ENCODE measurements at regions not wholly inside any gene's neighbourhood (a gene's known extent, or its start where the extent isn't known, plus 50 kb on each side); places are given as distances from the start of the nearest gene placed in this dataset.

DNA sequence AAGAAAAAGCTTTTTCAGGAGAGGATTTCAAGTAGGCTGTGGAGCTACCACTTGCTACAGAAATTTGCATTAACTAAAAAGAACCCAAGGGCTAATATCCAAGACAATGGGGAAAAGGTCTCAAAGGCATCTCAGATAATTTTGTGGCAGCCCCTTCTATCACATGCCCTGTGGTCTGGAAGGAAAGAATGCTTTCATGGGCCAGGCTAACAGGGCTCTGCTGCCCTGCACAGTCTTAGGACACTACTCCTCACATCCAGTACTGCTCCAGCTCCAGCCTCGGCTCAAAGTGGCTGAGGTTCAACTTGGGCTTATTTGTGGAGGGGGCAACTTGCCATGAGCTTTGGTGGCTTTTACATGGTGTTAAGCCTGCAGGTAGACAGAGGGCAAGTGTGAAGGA, 1150.3 kb downstream of the CNTNAP5 start:
- WGBS, 3 donors = 54 to 81% (median 65%) methylated on average over 1 of the region's 1 CpG
- intact Hi-C loops (cut with DNase I) = no loop called here

DNA sequence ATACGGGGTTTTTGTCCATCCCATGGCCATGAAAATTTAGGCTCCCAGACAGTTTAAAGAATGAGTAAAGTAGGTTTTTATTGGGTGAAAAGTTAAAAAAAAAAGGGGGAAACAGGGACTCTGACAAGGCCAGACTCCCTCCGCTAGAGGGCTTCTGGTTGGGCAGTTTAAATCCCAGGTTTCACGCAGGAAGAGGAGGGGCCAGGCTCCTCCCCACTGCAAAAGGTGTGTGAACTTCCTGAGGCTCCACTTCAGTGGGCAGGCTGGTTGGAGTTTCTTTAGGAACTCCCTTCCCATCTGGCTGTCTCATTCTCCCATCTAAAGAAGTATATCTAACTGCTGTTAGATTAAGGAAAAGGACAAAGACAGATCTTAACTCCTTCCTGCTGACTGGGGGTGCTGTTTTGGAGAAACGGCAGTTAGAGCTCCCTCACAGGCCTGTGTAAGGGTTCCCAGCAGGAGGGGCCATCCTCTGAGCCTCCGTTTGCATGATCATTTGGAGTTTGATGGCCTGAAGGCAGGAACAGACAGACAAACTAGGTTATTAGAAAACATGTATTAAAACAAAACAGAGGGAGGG, 1160.7 kb downstream of the CNTNAP5 start:
- DNase-seq = no peak
- 61 to 69% (median 66%) methylated on average over 5 of the region's 5 CpGs for WGBS, 3 donors
- no peaks in the 10 kb centered on the region for H3K9me3 ChIP-seq
- H3K27ac ChIP-seq = no peak overlapping the region
- TF ChIP-seq EP300 (IDR thresholded peaks at IDR 0.05) (no peak), CTCF (IDR thresholded peaks at IDR 0.05) (no peak)
- intact Hi-C loops (cut with DNase I) = no loop called here
- no peaks in the 10 kb centered on the region for H3K27me3 ChIP-seq
- H3K4me1 ChIP-seq (ENCODE audit: insufficient read depth) = no peaks in the 10 kb centered on the region
- no peaks in the 10 kb centered on the region for H3K36me3 ChIP-seq
- no peak overlapping the region for H3K4me3 ChIP-seq

More for the DNA sequence above, 1150.3 kb downstream of the CNTNAP5 start:
- Histone ChIP-seq H3K4me3 (no peak overlapping the region), H3K4me1 (ENCODE audit: insufficient read depth) (no peaks in the 10 kb centered on the region), H3K27ac (no peak overlapping the region), H3K9me3 (no peaks in the 10 kb centered on the region), H3K36me3 (no peaks in the 10 kb centered on the region), H3K27me3 (no peaks in the 10 kb centered on the region)
- DNase-seq = no peak
- no peak for TF ChIP-seq POLR2A (IDR thresholded peaks at IDR 0.05)
- TF ChIP-seq CTCF (IDR thresholded peaks at IDR 0.05) = no peak

GRCh38 chr2:125207431-125207830, 1182.3 kb downstream of the CNTNAP5 start:
- intact Hi-C loops (cut with DNase I) = no loop called here
- H3K4me1 ChIP-seq (ENCODE audit: insufficient read depth) = no peaks in the 10 kb centered on the region
- TF ChIP-seq EP300 (IDR thresholded peaks at IDR 0.05) (no peak), CTCF (IDR thresholded peaks at IDR 0.05) (no peak), POLR2A (IDR thresholded peaks at IDR 0.05) (no peak)
- no peaks in the 10 kb centered on the region for H3K36me3 ChIP-seq
- no peaks in the 10 kb centered on the region for H3K27me3 ChIP-seq
- WGBS, 3 donors = 80 to 87% (median 85%) methylated on average over 3 of the region's 3 CpGs
- no peaks in the 10 kb centered on the region for H3K9me3 ChIP-seq
- H3K4me3 ChIP-seq = no peak overlapping the region
- H3K27ac ChIP-seq = no peak overlapping the region
- no peak for DNase-seq

DNA sequence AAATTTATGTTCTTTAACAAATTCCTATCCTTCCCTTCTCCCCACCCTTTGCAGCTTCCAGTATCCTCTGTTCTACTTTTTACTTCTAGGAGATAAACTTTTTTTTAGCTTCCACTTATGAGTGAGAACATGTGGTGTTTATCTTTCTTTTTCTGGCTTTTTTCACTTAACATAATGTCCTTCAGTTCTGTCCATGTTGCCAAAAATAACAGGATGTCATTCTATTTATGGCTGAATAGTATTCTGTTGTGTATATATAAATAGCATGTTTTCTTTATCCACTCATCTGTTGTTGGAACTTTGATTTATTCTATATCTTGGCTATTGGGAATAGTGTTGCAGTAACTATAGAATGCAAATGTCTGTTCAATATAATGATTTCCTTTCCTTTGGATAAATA, 1191.2 kb downstream of the CNTNAP5 start:
- H3K27ac ChIP-seq = no peak overlapping the region
- H3K36me3 ChIP-seq = no peaks in the 10 kb centered on the region
- H3K27me3 ChIP-seq = no peaks in the 10 kb centered on the region
- no peak for TF ChIP-seq CTCF (IDR thresholded peaks at IDR 0.05)
- TF ChIP-seq POLR2A (IDR thresholded peaks at IDR 0.05) = no peak
- TF ChIP-seq EP300 (IDR thresholded peaks at IDR 0.05) = no peak
- H3K4me3 ChIP-seq = no peak overlapping the region
- DNase-seq = no peak
- no peaks in the 10 kb centered on the region for H3K9me3 ChIP-seq
- intact Hi-C loops (cut with DNase I) = no loop called here
- H3K4me1 ChIP-seq (ENCODE audit: insufficient read depth) = no peaks in the 10 kb centered on the region
